ENCODE measurements at regions not wholly inside any gene's neighbourhood (a gene's known extent, or its start where the extent isn't known, plus 50 kb on each side); places are given as distances from the start of the nearest gene placed in this dataset.
A peak's percentile ranks its signal among the peaks of the same experiment; 100 is the strongest.

DNA sequence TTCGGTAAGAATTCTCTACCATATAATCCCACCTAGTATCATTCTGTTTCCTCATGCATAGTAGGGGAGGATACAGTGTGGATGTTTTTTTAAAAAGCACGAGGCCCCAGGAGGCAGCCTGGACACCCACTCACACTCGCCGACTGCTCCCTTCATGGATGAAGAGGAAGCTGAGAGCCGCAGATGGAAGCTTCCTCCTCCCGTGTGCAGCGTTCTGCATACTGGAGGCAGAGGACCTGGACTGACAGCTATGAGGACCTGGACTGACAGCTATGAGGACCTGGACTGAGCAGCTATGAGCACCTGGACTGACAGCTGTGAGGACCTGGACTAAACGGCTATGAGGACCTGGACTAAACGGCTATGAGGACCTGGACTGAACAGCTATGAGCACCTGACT, 234.4 kb downstream of the NDUFA10 start:
- Histone ChIP-seq H3K4me1 (ENCODE audit: insufficient read depth, low read length) (no peaks in the 10 kb centered on the region), H3K27ac (ENCODE audit: low read depth in 1 of 2, low read length in 2 of 2) (no peak overlapping the region), H3K27me3 (ENCODE audit: control insufficient read depth in 1 of 2, insufficient read depth in 2 of 2, low read length in 2 of 2) (no peaks in the 10 kb centered on the region), H3K4me3 (ENCODE audit: low read length) (no peak overlapping the region), H3K36me3 (ENCODE audit: insufficient read depth, low read length) (no peaks in the 10 kb centered on the region), H3K9me3 (ENCODE audit: control insufficient read depth in 1 of 2, insufficient read depth in 1 of 2, low read length in 2 of 2) (peaks cover 0 to 3% of the 10 kb centered on the region in 2 experiments)
- Mint-ChIP-seq H3K27me3 (no peaks in the 10 kb centered on the region), H3K36me3 (ENCODE audit: low read depth) (no peaks in the 10 kb centered on the region), H3K9me3 (no peaks in the 10 kb centered on the region), H3K27ac (no peak overlapping the region), H3K4me3 (no peak overlapping the region), H3K4me1 (ENCODE audit: low read depth) (no peaks in the 10 kb centered on the region)
- CTCF ChIA-PET: no interaction called here
- no peak for ATAC-seq (ENCODE audit: poor library complexity)
- DNase-seq: peak in 1 of 14 experiments; percentile 1
- no peak for TF ChIP-seq CTCF (IDR thresholded peaks at IDR 0.05)
- POLR2A ChIA-PET: no interaction called here
- intact Hi-C loops (cut with DNase I, micrococcal nuclease): no loop called here

- H3K4me1 Mint-ChIP-seq (ENCODE audit: low read depth): no peaks in the 10 kb centered on the region
- intact Hi-C loops (cut with DNase I, micrococcal nuclease): no loop called here
- H3K9me3 Mint-ChIP-seq: no peaks in the 10 kb centered on the region
Measured at GRCh38 chr2:239790313-239790712, 234.8 kb downstream of the NDUFA10 start.

GRCh38 chr2:239789711-239790110, 235.4 kb downstream of the NDUFA10 start:
- DNase-seq: peak in 1 of 14 experiments; percentile 3
- H3K36me3 Mint-ChIP-seq (ENCODE audit: low read depth): no peaks in the 10 kb centered on the region
- POLR2A ChIA-PET: no interaction called here

More at GRCh38 chr2:239790313-239790712, 234.8 kb downstream of the NDUFA10 start:
- ChIA-PET CTCF (no interaction called here), POLR2A (no interaction called here)
- Histone ChIP-seq H3K36me3 (ENCODE audit: insufficient read depth, low read length) (no peaks in the 10 kb centered on the region), H3K27ac (ENCODE audit: low read depth in 1 of 2, low read length in 2 of 2) (no peak overlapping the region), H3K4me3 (ENCODE audit: low read length) (no peak overlapping the region), H3K4me1 (ENCODE audit: insufficient read depth, low read length) (no peaks in the 10 kb centered on the region), H3K9me3 (ENCODE audit: control insufficient read depth in 1 of 2, insufficient read depth in 1 of 2, low read length in 2 of 2) (no peaks in the 10 kb centered on the region), H3K27me3 (ENCODE audit: control insufficient read depth in 1 of 2, insufficient read depth in 2 of 2, low read length in 2 of 2) (no peaks in the 10 kb centered on the region)
- no peak for ATAC-seq (ENCODE audit: poor library complexity)
- no peak for TF ChIP-seq CTCF (IDR thresholded peaks at IDR 0.05)
- no peak overlapping the region for H3K4me3 Mint-ChIP-seq
- H3K36me3 Mint-ChIP-seq (ENCODE audit: low read depth): no peaks in the 10 kb centered on the region
- DNase-seq: peak in 1 of 14 experiments; percentile 2
- H3K27ac Mint-ChIP-seq: no peak overlapping the region
- H3K27me3 Mint-ChIP-seq: no peaks in the 10 kb centered on the region

More at GRCh38 chr2:239789711-239790110, 235.4 kb downstream of the NDUFA10 start:
- CTCF ChIA-PET: no interaction called here
- Mint-ChIP-seq H3K4me3 (no peak overlapping the region), H3K27ac (no peak overlapping the region), H3K9me3 (peaks cover 3% of the 10 kb centered on the region), H3K4me1 (ENCODE audit: low read depth) (no peaks in the 10 kb centered on the region), H3K27me3 (no peaks in the 10 kb centered on the region)
- intact Hi-C loops (cut with DNase I, micrococcal nuclease): no loop called here
- Histone ChIP-seq H3K36me3 (ENCODE audit: insufficient read depth, low read length) (no peaks in the 10 kb centered on the region), H3K4me3 (ENCODE audit: low read length) (no peak overlapping the region), H3K27me3 (ENCODE audit: control insufficient read depth in 1 of 2, insufficient read depth in 2 of 2, low read length in 2 of 2) (no peaks in the 10 kb centered on the region), H3K9me3 (ENCODE audit: control insufficient read depth in 1 of 2, insufficient read depth in 1 of 2, low read length in 2 of 2) (no peaks in the 10 kb centered on the region), H3K4me1 (ENCODE audit: insufficient read depth, low read length) (no peaks in the 10 kb centered on the region), H3K27ac (ENCODE audit: low read depth in 1 of 2, low read length in 2 of 2) (no peak overlapping the region)
- TF ChIP-seq CTCF (IDR thresholded peaks at IDR 0.05): no peak
- no peak for ATAC-seq (ENCODE audit: poor library complexity)
